SU-DHL-6 (cell line): ENCODE measurements at regions not wholly inside any gene's neighbourhood (a gene's known extent, or its start where the extent isn't known, plus 50 kb on each side); places are given as distances from the start of the nearest gene placed in this dataset.

Experiments used
- H2AFZ ChIP-seq: fragments of 200-600 bp; sonication (generic); 2 replicates; pipeline ENCODE4 v1.6.1; 2014; ENCODE audit warnings: low read depth, mild to moderate bottlenecking, moderate library complexity, mixed read lengths, antibody characterized with exemption, low read length; ENCODE audit not compliant: severe bottlenecking
- H3F3A ChIP-seq: fragments of 200-600 bp; shearing (Covaris generic); 2 replicates; pipeline ENCODE4 v1.6.0; 2016; ENCODE audit warnings: antibody characterized with exemption, mild to moderate bottlenecking; ENCODE audit not compliant: insufficient read depth
- H3K27ac ChIP-seq: fragments of 200-600 bp; sonication (generic); 2 replicates; pipeline ENCODE4 v1.5.1; 2016; ENCODE audit warnings: low read depth, mild to moderate bottlenecking, low read length, moderate library complexity, mixed read lengths
- H3K27me3 ChIP-seq: fragments of 200-600 bp; sonication (generic), shearing (Covaris generic); 2 replicates; pipeline ENCODE4 v1.6.0; 2014; ENCODE audit warnings: mild to moderate bottlenecking, low read length
- H3K36me3 ChIP-seq: fragments of 200-600 bp; sonication (generic); 2 replicates; pipeline ENCODE4 v1.6.1; 2014; ENCODE audit warnings: mild to moderate bottlenecking, low read length, mixed read lengths
- H3K4me2 ChIP-seq: fragments of 300-600, 200-600 bp; shearing (Covaris generic), sonication (generic); 2 replicates; pipeline ENCODE4 v1.6.0; 2014; ENCODE audit warnings: low read length, low read depth, mild to moderate bottlenecking; ENCODE audit not compliant: poor library complexity, severe bottlenecking
- H3K4me3 ChIP-seq: fragments of 200-600 bp; sonication (generic); 2 replicates; pipeline ENCODE4 v1.5.1; 2014; ENCODE audit warnings: antibody characterized with exemption, low read length, mild to moderate bottlenecking, mixed read lengths; ENCODE audit not compliant: insufficient read depth, poor library complexity, severe bottlenecking
- H3K79me2 ChIP-seq: fragments of 200-600 bp; sonication (generic); 2 replicates; pipeline ENCODE4 v1.6.1; 2014; ENCODE audit warnings: mild to moderate bottlenecking, low read length, moderate library complexity; ENCODE audit not compliant: insufficient read depth
- H3K9ac ChIP-seq: fragments of 200-600 bp; sonication (generic); 2 replicates; pipeline ENCODE4 v1.7.0; 2014; ENCODE audit warnings: mild to moderate bottlenecking, low read length
- H3K9me2 ChIP-seq: fragments of 200-600 bp; sonication (generic); replicated peaks from 2 replicates; pipeline ENCODE4 v1.6.1; 2014; ENCODE audit warnings: low read length; ENCODE audit not compliant: insufficient read depth
- H3K9me3 ChIP-seq: fragments of 200-600 bp; sonication (generic); 2 replicates; pipeline ENCODE4 v1.6.1; 2014; ENCODE audit warnings: low read length, mixed read lengths; ENCODE audit not compliant: insufficient read depth
- H4K20me1 ChIP-seq: fragments of 200-600 bp; sonication (generic); 2 replicates; pipeline ENCODE4 v1.6.1; 2014; ENCODE audit warnings: low read depth, mild to moderate bottlenecking, antibody characterized with exemption, low read length, moderate library complexity, mixed read lengths
- CTCF ChIP-seq: fragments of 200-600 bp; sonication (generic); IDR thresholded peaks from one replicate; pipeline ENCODE4 v1.5.1; 2017; ENCODE audit warnings: antibody characterized with exemption, mild to moderate bottlenecking, low read length, moderate library complexity; ENCODE audit not compliant: insufficient read depth, poor library complexity, severe bottlenecking
- EZH2phosphoT487 ChIP-seq: fragments of 200-600 bp; sonication (generic), shearing (Covaris generic); conservative IDR thresholded peaks from 2 replicates; pipeline ENCODE4 v1.6.1; 2018; ENCODE audit warnings: mild to moderate bottlenecking, antibody characterized with exemption, low read length, moderate library complexity, mixed read lengths

GRCh38 chr2:147061269-147061668 lies 783.6 kb upstream of the ACVR2A start:
- H3K9me2 ChIP-seq: no peaks in the 10 kb centered on the region
- no peak overlapping the region for H2AFZ ChIP-seq
- TF ChIP-seq CTCF: no peak
- no peak for TF ChIP-seq EZH2phosphoT487
- H3K4me2 ChIP-seq: no peak overlapping the region
- H3K36me3 ChIP-seq: no peaks in the 10 kb centered on the region
- no peaks in the 10 kb centered on the region for H3K79me2 ChIP-seq
- H3K9ac ChIP-seq: no peak overlapping the region
- H3K9me3 ChIP-seq: no peaks in the 10 kb centered on the region
- no peaks in the 10 kb centered on the region for H3K27me3 ChIP-seq
- no peaks in the 10 kb centered on the region for H4K20me1 ChIP-seq
- no peak overlapping the region for H3K27ac ChIP-seq
- no peak overlapping the region for H3K4me3 ChIP-seq
- no peaks in the 10 kb centered on the region for H3F3A ChIP-seq

- Histone ChIP-seq H3K27ac (no peak overlapping the region), H3K4me3 (no peak overlapping the region), H3K9me3 (no peaks in the 10 kb centered on the region), H2AFZ (no peak overlapping the region), H3K36me3 (no peaks in the 10 kb centered on the region), H4K20me1 (no peaks in the 10 kb centered on the region), H3K27me3 (no peaks in the 10 kb centered on the region), H3K9ac (no peak overlapping the region), H3K9me2 (no peaks in the 10 kb centered on the region), H3F3A (no peaks in the 10 kb centered on the region), H3K79me2 (no peaks in the 10 kb centered on the region), H3K4me2 (no peak overlapping the region)
- TF ChIP-seq CTCF (no peak), EZH2phosphoT487 (no peak)
These were observed 786.8 kb upstream of the ACVR2A start for GRCh38 chr2:147057892-147058490.

- Histone ChIP-seq H3K27me3 (no peaks in the 10 kb centered on the region), H3K9me3 (no peaks in the 10 kb centered on the region), H3K9me2 (no peaks in the 10 kb centered on the region), H3K79me2 (no peaks in the 10 kb centered on the region), H3K9ac (no peak overlapping the region), H3K4me2 (no peak overlapping the region), H3K36me3 (no peaks in the 10 kb centered on the region), H4K20me1 (no peaks in the 10 kb centered on the region), H3K4me3 (no peak overlapping the region), H2AFZ (no peak overlapping the region), H3K27ac (no peak overlapping the region), H3F3A (no peaks in the 10 kb centered on the region)
- TF ChIP-seq CTCF (no peak), EZH2phosphoT487 (no peak)
These were observed 793.0 kb upstream of the ACVR2A start for GRCh38 chr2:147051814-147052213.

- Histone ChIP-seq H3F3A (no peaks in the 10 kb centered on the region), H3K4me3 (no peak overlapping the region), H3K9me2 (no peaks in the 10 kb centered on the region), H2AFZ (no peak overlapping the region), H3K9me3 (no peaks in the 10 kb centered on the region), H3K27me3 (no peaks in the 10 kb centered on the region), H3K27ac (no peak overlapping the region), H3K4me2 (no peak overlapping the region), H4K20me1 (no peaks in the 10 kb centered on the region), H3K79me2 (no peaks in the 10 kb centered on the region), H3K9ac (no peak overlapping the region), H3K36me3 (no peaks in the 10 kb centered on the region)
- TF ChIP-seq CTCF: no peak
- no peak for TF ChIP-seq EZH2phosphoT487
These were observed 793.6 kb upstream of the ACVR2A start for GRCh38 chr2:147051248-147051647.
